ENCODE measurements at regions not wholly inside any gene's neighbourhood (a gene's known extent, or its start where the extent isn't known, plus 50 kb on each side); places are given as distances from the start of the nearest gene placed in this dataset.

DNA sequence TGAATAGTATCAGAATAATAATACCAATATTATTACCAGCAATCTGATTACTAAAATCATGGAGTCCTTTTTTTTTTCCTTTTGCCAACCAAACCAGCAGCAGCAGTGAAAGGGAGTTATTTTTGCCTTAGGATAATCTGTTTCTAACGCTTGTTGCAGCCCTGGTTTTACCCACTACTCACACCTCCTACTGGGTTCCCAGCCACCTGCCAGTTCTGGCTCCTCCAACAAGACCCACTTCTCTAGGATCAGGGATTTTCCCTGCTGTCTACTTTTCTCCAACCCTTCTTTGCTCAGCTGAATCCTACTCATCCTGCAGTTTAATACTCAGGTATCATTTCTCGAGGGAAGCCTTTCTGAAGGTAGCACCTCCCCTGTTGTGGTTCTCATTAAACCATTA lies 96.8 kb upstream of the BCAR3 start:
- no peaks in the 10 kb centered on the region for H3K27me3 ChIP-seq (ENCODE audit: control insufficient read depth, extremely low read depth, insufficient read depth, low read length)
- no peak overlapping the region for H3K4me3 ChIP-seq (ENCODE audit: control insufficient read depth in 2 of 3, extremely low read depth in 1 of 3, insufficient read depth in 2 of 3, low read depth in 1 of 3, low read length in 3 of 3)
- peak overlapping the region; percentile 95 for H3K27ac ChIP-seq (ENCODE audit: control insufficient read depth, insufficient read depth, low read length)
- no peak overlapping the region for H2AFZ ChIP-seq (ENCODE audit: control insufficient read depth, low read length)
- H3K4me2 ChIP-seq (ENCODE audit: control insufficient read depth, extremely low read depth, insufficient read depth, low read depth, low read length), result no peak overlapping the region
- TF ChIP-seq CTCF (optimal IDR thresholded peaks at IDR 0.05 in 1 of 3, IDR thresholded peaks at IDR 0.05 in 1 of 3, conservative IDR thresholded peaks at IDR 0.05 in 1 of 3; ENCODE audit: extremely low read depth in 1 of 3, insufficient read depth in 2 of 3, low read length in 3 of 3) (no peak), EZH2 (IDR thresholded peaks at IDR 0.05; ENCODE audit: low read length) (no peak)
- H4K20me1 ChIP-seq (ENCODE audit: control insufficient read depth, extremely low read depth, insufficient read depth, low read length), result no peaks in the 10 kb centered on the region
- peaks cover 72% of the 10 kb centered on the region for H3K4me1 ChIP-seq (ENCODE audit: control insufficient read depth, extremely low read depth, insufficient read depth, low read length)
- no peaks in the 10 kb centered on the region for H3K9me1 ChIP-seq (ENCODE audit: control insufficient read depth, extremely low read depth, insufficient read depth, low read length)
- H3K36me3 ChIP-seq (ENCODE audit: control insufficient read depth in 2 of 2, extremely low read depth in 1 of 2, insufficient read depth in 2 of 2, low read length in 2 of 2), result no peaks in the 10 kb centered on the region
- DNase-seq (ENCODE audit: low read depth, low spot score) (no peak), FAIRE-seq (no peak)
- H3K79me2 ChIP-seq (ENCODE audit: control insufficient read depth, insufficient read depth, low read length), result peaks cover 3% of the 10 kb centered on the region
- dilution Hi-C loops (cut with MboI; ENCODE audit: extremely low pct_ligation_motif_present, low sequenced_read_pairs), result no loop called here
- H3K9ac ChIP-seq (ENCODE audit: control insufficient read depth, extremely low read depth, insufficient read depth, low read length), result no peak overlapping the region
- no peaks in the 10 kb centered on the region for H3K9me3 ChIP-seq (ENCODE audit: control insufficient read depth, low read depth, low read length)

- H3K79me2 ChIP-seq (ENCODE audit: control insufficient read depth, insufficient read depth, low read length), result peaks cover 3% of the 10 kb centered on the region
- no peaks in the 10 kb centered on the region for H3K27me3 ChIP-seq (ENCODE audit: control insufficient read depth, extremely low read depth, insufficient read depth, low read length)
- no peak overlapping the region for H3K9ac ChIP-seq (ENCODE audit: control insufficient read depth, extremely low read depth, insufficient read depth, low read length)
- no peaks in the 10 kb centered on the region for H3K36me3 ChIP-seq (ENCODE audit: control insufficient read depth in 2 of 2, extremely low read depth in 1 of 2, insufficient read depth in 2 of 2, low read length in 2 of 2)
- FAIRE-seq (no peak), DNase-seq (ENCODE audit: low read depth, low spot score) (no peak)
- H3K9me1 ChIP-seq (ENCODE audit: control insufficient read depth, extremely low read depth, insufficient read depth, low read length), result no peaks in the 10 kb centered on the region
- H3K4me1 ChIP-seq (ENCODE audit: control insufficient read depth, extremely low read depth, insufficient read depth, low read length), result peaks cover 77% of the 10 kb centered on the region
- H3K4me2 ChIP-seq (ENCODE audit: control insufficient read depth, extremely low read depth, insufficient read depth, low read depth, low read length), result no peak overlapping the region
- H4K20me1 ChIP-seq (ENCODE audit: control insufficient read depth, extremely low read depth, insufficient read depth, low read length), result no peaks in the 10 kb centered on the region
- dilution Hi-C loops (cut with MboI; ENCODE audit: extremely low pct_ligation_motif_present, low sequenced_read_pairs), result no loop called here
- no peak overlapping the region for H3K27ac ChIP-seq (ENCODE audit: control insufficient read depth, insufficient read depth, low read length)
- TF ChIP-seq CTCF (optimal IDR thresholded peaks at IDR 0.05 in 1 of 3, IDR thresholded peaks at IDR 0.05 in 1 of 3, conservative IDR thresholded peaks at IDR 0.05 in 1 of 3; ENCODE audit: extremely low read depth in 1 of 3, insufficient read depth in 2 of 3, low read length in 3 of 3) (no peak), EZH2 (IDR thresholded peaks at IDR 0.05; ENCODE audit: low read length) (no peak)
- H3K4me3 ChIP-seq (ENCODE audit: control insufficient read depth in 2 of 3, extremely low read depth in 1 of 3, insufficient read depth in 2 of 3, low read depth in 1 of 3, low read length in 3 of 3), result no peak overlapping the region
- no peak overlapping the region for H2AFZ ChIP-seq (ENCODE audit: control insufficient read depth, low read length)
- H3K9me3 ChIP-seq (ENCODE audit: control insufficient read depth, low read depth, low read length), result no peaks in the 10 kb centered on the region
Observed at GRCh38 chr1:93777255-93777654, 95.6 kb upstream of the BCAR3 start.
